ENCODE measurements at regions not wholly inside any gene's neighbourhood (a gene's known extent, or its start where the extent isn't known, plus 50 kb on each side); places are given as distances from the start of the nearest gene placed in this dataset.

DNA sequence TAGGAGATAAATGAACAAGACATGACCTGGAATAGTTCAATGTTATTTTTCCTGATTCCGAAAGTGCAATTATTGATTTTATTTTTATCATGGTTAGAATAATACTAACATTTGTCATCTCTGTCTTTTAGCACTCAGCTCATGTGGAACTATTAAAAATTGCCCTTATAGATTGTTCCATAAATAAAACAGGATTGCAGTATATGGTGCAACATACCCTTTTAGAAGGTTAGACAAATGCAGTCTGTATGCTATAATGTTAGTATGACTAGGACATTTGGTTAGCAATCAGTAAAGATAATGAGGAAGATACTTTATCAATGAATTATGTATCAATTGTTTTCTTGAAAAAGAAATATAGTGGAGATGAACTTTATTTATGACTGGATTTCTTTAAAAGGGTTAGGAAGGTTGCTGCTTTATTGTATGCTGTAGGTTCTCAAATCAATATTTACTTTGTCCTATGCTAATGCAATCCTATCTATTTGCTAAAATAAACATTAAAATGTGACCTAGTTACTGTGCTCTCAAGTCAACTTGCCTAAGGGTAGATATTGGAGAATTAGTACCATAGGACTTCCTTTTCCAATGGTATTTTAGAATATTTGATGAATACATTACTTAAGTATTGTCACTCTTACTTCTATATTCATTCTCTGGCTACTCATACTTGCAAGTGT is 348.9 kb upstream of the ISL1 start:
- TF ChIP-seq YY1 (IDR thresholded peaks at IDR 0.05; ENCODE audit: insufficient read depth, insufficient read length), result no peak
- no peak for TF ChIP-seq ZNF274 (IDR thresholded peaks at IDR 0.05; ENCODE audit: low read depth, low read length)
